ENCODE measurements at regions not wholly inside any gene's neighbourhood (a gene's known extent, or its start where the extent isn't known, plus 50 kb on each side); places are given as distances from the start of the nearest gene placed in this dataset.
"Not testable (repeated sequence)": the region's sequence is repeated elsewhere in the genome, so short reads cannot be mapped to it uniquely, and the experiment has no call there.

DNA sequence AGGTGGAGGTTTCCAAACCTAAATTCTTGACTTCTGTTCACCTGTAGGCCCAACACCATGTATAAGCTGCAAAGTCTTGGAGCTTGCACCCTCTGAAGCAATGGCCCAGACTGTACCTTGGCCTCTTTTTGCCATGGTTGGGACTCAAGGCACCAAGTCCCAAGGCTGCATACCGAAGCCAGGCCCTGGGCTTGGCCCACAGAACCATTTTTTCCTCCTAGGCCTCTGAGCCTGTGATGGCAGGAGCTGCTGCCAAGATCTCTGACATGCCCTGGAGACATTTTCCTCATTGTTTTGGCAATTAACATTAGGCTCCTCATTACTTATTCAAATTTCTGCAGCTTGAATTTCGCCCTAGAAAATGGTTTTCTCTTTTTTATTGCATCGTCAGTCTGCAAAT, 297.9 kb downstream of the OXSM start:
- TF ChIP-seq, protein P1, sequence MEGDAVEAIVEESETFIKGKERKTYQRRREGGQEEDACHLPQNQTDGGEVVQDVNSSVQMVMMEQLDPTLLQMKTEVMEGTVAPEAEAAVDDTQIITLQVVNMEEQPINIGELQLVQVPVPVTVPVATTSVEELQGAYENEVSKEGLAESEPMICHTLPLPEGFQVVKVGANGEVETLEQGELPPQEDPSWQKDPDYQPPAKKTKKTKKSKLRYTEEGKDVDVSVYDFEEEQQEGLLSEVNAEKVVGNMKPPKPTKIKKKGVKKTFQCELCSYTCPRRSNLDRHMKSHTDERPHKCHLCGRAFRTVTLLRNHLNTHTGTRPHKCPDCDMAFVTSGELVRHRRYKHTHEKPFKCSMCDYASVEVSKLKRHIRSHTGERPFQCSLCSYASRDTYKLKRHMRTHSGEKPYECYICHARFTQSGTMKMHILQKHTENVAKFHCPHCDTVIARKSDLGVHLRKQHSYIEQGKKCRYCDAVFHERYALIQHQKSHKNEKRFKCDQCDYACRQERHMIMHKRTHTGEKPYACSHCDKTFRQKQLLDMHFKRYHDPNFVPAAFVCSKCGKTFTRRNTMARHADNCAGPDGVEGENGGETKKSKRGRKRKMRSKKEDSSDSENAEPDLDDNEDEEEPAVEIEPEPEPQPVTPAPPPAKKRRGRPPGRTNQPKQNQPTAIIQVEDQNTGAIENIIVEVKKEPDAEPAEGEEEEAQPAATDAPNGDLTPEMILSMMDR (IDR thresholded peaks at IDR 0.05; ENCODE audit: insufficient read depth, low read length, poor library complexity, severe bottlenecking), result no peak
- no peak for DNase-seq (ENCODE audit: low read depth)
- H3K4me3 ChIP-seq (ENCODE audit: low read depth, low read length), result no peak overlapping the region
- no peaks in the 10 kb centered on the region for H3K27me3 ChIP-seq (ENCODE audit: control insufficient read depth, insufficient read depth, low read length)
- H3K36me3 ChIP-seq (ENCODE audit: control insufficient read depth, insufficient read depth, low read length), result no peaks in the 10 kb centered on the region

DNA sequence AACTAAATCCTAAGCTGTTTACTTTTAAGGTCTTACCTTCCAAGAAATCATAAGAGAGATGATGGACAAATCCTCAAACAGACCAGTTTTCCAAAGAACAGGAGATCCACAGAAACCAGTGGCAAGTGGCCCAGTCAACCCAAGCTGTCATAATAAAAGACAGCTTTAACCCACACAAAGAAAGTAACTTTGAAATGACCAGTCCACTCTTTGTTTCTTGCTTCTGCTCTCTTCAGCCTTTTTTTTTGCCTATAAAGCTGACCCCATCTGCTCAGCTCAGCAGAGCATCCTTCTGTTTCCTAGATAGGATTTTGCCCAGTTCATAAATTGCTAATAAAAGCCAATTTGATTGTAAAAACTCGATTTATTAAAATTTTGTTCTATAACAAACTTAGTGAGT, 299.4 kb downstream of the OXSM start:
- Histone ChIP-seq H3K36me3 (ENCODE audit: control insufficient read depth, insufficient read depth, low read length) (no peaks in the 10 kb centered on the region), H3K27me3 (ENCODE audit: control insufficient read depth, insufficient read depth, low read length) (no peaks in the 10 kb centered on the region), H3K4me3 (ENCODE audit: low read depth, low read length) (no peak overlapping the region)
- DNase-seq (ENCODE audit: low read depth), result no peak
- TF ChIP-seq, protein P1 (IDR thresholded peaks at IDR 0.05; ENCODE audit: insufficient read depth, low read length, poor library complexity, severe bottlenecking), result no peak

GRCh38 chr3:26090589-26090988, 300.7 kb downstream of the OXSM start:
- no peak for DNase-seq (ENCODE audit: low read depth)
- Histone ChIP-seq H3K36me3 (ENCODE audit: control insufficient read depth, insufficient read depth, low read length) (no peaks in the 10 kb centered on the region), H3K4me3 (ENCODE audit: low read depth, low read length) (no peak overlapping the region), H3K27me3 (ENCODE audit: control insufficient read depth, insufficient read depth, low read length) (no peaks in the 10 kb centered on the region)
- TF ChIP-seq, protein P1 (IDR thresholded peaks at IDR 0.05; ENCODE audit: insufficient read depth, low read length, poor library complexity, severe bottlenecking), result no peak

- DNase-seq (ENCODE audit: low read depth), result no peak
- Histone ChIP-seq H3K27me3 (ENCODE audit: control insufficient read depth, insufficient read depth, low read length) (no peaks in the 10 kb centered on the region), H3K4me3 (ENCODE audit: low read depth, low read length) (no peak overlapping the region), H3K36me3 (ENCODE audit: control insufficient read depth, insufficient read depth, low read length) (no peaks in the 10 kb centered on the region)
- TF ChIP-seq, protein P1 (IDR thresholded peaks at IDR 0.05; ENCODE audit: insufficient read depth, low read length, poor library complexity, severe bottlenecking), result no peak
These were observed 301.2 kb downstream of the OXSM start for GRCh38 chr3:26091096-26091495.

DNA sequence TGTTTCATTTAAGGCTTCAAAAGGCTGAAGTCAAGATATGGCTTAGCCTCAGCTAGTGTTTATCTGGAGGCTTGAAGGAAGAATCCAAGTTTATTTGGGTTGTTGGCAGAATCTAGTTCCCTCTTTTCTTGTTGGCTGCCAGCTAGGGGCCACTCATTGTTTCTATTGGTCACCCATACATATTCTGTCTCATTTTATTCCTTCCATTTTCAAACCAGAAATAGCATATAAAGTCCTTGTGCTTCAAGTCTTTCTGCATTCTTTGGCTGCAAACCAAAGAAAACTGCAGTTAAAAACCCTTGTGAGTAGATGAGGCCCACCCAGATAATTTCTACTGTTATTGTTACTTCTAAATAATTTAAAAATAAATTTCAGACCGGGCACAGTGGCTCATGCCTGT, 301.7 kb downstream of the OXSM start:
- no peaks in the 10 kb centered on the region for H3K27me3 ChIP-seq (ENCODE audit: control insufficient read depth, insufficient read depth, low read length)
- TF ChIP-seq, protein P1 (IDR thresholded peaks at IDR 0.05; ENCODE audit: insufficient read depth, low read length, poor library complexity, severe bottlenecking), result no peak
- no peaks in the 10 kb centered on the region for H3K36me3 ChIP-seq (ENCODE audit: control insufficient read depth, insufficient read depth, low read length)
- no peak for DNase-seq (ENCODE audit: low read depth)
- H3K4me3 ChIP-seq (ENCODE audit: low read depth, low read length), result no peak overlapping the region

DNA sequence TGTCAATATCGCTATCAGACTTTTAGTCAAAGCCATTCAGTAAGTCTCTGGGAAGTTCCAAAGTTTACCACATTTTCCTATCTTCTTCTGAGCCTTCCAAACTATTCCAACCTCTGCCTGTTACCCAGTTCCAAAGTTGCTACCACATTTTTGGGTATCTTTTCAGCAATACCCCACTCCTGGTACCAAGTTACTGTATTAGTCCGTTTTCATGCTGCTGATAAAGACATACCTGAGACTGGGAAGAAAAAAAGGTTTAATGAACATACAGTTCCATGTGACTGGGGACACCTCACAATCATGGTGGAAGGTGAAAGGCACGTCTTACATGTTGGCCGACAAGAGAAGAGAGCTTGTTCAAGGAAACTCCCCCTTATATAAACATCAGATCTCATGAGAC, 307.2 kb downstream of the OXSM start:
- H3K4me3 ChIP-seq (ENCODE audit: low read depth, low read length), result not testable (repeated sequence)

More for the DNA sequence above, 307.2 kb downstream of the OXSM start:
- not testable (repeated sequence) for DNase-seq (ENCODE audit: low read depth); H3K36me3 ChIP-seq (ENCODE audit: control insufficient read depth, insufficient read depth, low read length); H3K27me3 ChIP-seq (ENCODE audit: control insufficient read depth, insufficient read depth, low read length)
